ENCODE measurements at regions not wholly inside any gene's neighbourhood (a gene's known extent, or its start where the extent isn't known, plus 50 kb on each side); places are given as distances from the start of the nearest gene placed in this dataset.
"Not testable (repeated sequence)": the region's sequence is repeated elsewhere in the genome, so short reads cannot be mapped to it uniquely, and the experiment has no call there.

GRCh38 chr2:221948076-221948475, 350.7 kb downstream of the PAX3 start (continued):
- TF ChIP-seq USF1 (IDR thresholded peaks at IDR 0.05; ENCODE audit: borderline replicate concordance, low read depth) (no peak), NFIC (IDR thresholded peaks at IDR 0.05; ENCODE audit: borderline replicate concordance) (no peak), IRF3 (IDR thresholded peaks at IDR 0.05; ENCODE audit: low read depth, low read length) (no peak)

DNA sequence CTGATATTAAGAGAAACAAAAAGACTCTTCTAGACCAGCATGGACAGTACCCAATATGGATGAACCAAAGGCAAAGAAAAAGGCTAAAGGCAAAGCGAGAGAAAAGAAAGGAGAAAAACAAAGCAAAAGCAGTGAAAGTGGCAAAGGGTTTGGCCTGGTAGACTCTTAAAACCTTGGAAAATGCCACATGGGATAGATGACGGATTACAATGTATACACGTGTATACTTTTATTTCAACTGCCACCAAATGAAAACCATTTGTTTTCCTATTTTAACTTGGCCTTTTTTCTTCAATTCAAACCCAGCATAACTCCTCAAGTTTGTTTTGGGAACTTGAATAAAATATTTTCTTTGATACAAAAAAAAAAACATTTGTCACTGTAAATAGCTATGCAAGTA, 354.3 kb downstream of the PAX3 start:
- H3K4me3 ChIP-seq (ENCODE audit: low read depth in 2 of 2, low read length in 1 of 2); H3F3A ChIP-seq (replicated peaks; ENCODE audit: insufficient read depth); H3K79me2 ChIP-seq (ENCODE audit: insufficient read depth); CTCF ChIA-PET; H3K9ac ChIP-seq; POLR2A ChIA-PET; H3K4me2 ChIP-seq; H4K20me1 ChIP-seq (ENCODE audit: insufficient read depth); H3K9me3 ChIP-seq; H3K9me2 ChIP-seq; H3K36me3 ChIP-seq (replicated peaks in 1 of 2; ENCODE audit: control insufficient read depth in 1 of 2, insufficient read depth in 2 of 2, low read length in 1 of 2); H3K4me1 ChIP-seq (ENCODE audit: control insufficient read depth in 1 of 2, insufficient read depth in 2 of 2, low read depth in 1 of 2, low read length in 1 of 2); DNase-seq; H3K27ac ChIP-seq (ENCODE audit: low read depth in 2 of 2, low read length in 1 of 2); H3K27me3 ChIP-seq (ENCODE audit: insufficient read depth); H2AFZ ChIP-seq (ENCODE audit: low read depth): not testable (repeated sequence)
- WGBS (ENCODE audit: low lambda C conversion rate) = 23% methylated on average over 3 of the region's 3 CpGs

DNA sequence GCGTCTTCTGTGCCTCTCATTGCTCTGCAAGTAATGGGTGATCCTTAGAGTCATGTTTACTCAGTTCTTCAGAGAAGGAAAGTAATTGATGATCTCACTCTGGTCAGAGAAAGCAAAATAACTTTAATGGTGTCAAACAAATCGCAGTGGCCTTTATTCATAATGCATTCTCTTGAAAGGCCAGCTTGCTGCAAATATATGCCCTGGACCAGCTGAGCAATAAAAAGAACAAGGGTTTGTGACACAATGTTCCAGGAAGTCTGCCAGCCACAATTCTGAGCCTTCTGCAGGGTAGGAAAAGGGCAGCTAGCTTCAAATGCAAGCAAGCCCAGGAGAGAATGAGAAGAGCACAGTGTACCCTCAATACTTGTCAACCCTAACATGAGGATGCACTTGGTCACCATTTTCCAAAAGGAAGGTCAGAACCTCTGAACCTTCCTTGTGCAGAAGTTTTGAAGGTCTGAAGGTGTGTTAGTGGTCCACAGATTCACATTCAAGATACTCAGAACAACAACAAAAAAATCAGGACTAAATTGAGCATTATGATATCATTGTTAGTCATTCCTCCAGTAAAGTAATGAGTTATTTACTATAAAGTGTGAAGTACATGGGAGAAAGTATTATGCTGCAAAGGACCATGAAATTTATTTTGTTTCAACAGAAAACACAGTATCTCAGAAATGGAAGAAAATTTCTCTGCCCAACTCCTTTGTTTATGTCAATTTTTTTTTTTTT, 355.6 kb downstream of the PAX3 start:
- Histone ChIP-seq H3K4me2 (no peak overlapping the region), H3K27ac (ENCODE audit: low read depth in 2 of 2, low read length in 1 of 2) (no peak overlapping the region)
- DNase-seq = no peak

GRCh38 chr2:221931251-221931991, 359.3 kb upstream of the EPHA4 start:
- Histone ChIP-seq H3K9me3 (no peaks in the 10 kb centered on the region), H3K27me3 (ENCODE audit: insufficient read depth) (no peaks in the 10 kb centered on the region), H4K20me1 (ENCODE audit: insufficient read depth) (no peaks in the 10 kb centered on the region), H2AFZ (ENCODE audit: low read depth) (no peak overlapping the region), H3F3A (replicated peaks; ENCODE audit: insufficient read depth) (no peaks in the 10 kb centered on the region), H3K27ac (ENCODE audit: low read depth in 2 of 2, low read length in 1 of 2) (no peak overlapping the region), H3K4me1 (ENCODE audit: control insufficient read depth in 1 of 2, insufficient read depth in 2 of 2, low read depth in 1 of 2, low read length in 1 of 2) (no peaks in the 10 kb centered on the region), H3K9me2 (no peaks in the 10 kb centered on the region), H3K4me3 (ENCODE audit: low read depth in 2 of 2, low read length in 1 of 2) (no peak overlapping the region), H3K4me2 (no peak overlapping the region), H3K9ac (no peak overlapping the region), H3K79me2 (ENCODE audit: insufficient read depth) (no peaks in the 10 kb centered on the region), H3K36me3 (replicated peaks in 1 of 2; ENCODE audit: control insufficient read depth in 1 of 2, insufficient read depth in 2 of 2, low read length in 1 of 2) (no peaks in the 10 kb centered on the region)
- no peak for DNase-seq
- ChIA-PET POLR2A (no interaction called here), CTCF (no interaction called here)
- whole genome bisulfite sequencing (ENCODE audit: low lambda C conversion rate) = 39% methylated on average over 6 of the region's 6 CpGs
- TF ChIP-seq CHD2 (IDR thresholded peaks at IDR 0.05; ENCODE audit: low read length, partially characterized antibody) (no peak), EP300 (IDR thresholded peaks at IDR 0.05; ENCODE audit: borderline replicate concordance in 1 of 2, low read depth in 1 of 2, low read length in 1 of 2) (no peak), RAD21 (IDR thresholded peaks at IDR 0.05; ENCODE audit: low read length) (no peak), MAX (IDR thresholded peaks at IDR 0.05; ENCODE audit: low read depth) (no peak), FOXJ3 (CRISPR knock-in tag; IDR thresholded peaks at IDR 0.05) (no peak), EZH2phosphoT487 (IDR thresholded peaks at IDR 0.05; ENCODE audit: borderline replicate concordance, low read depth) (no peak), ZBTB33 (IDR thresholded peaks at IDR 0.05; ENCODE audit: borderline replicate concordance, low read depth) (no peak), TAF1 (IDR thresholded peaks at IDR 0.05; ENCODE audit: borderline replicate concordance, low read depth, low read length) (no peak), USF2 (IDR thresholded peaks at IDR 0.05; ENCODE audit: borderline replicate concordance, low read depth, low read length) (no peak)

More for the DNA sequence above, 355.6 kb downstream of the PAX3 start:
- H3K27me3 ChIP-seq (ENCODE audit: insufficient read depth) = no peaks in the 10 kb centered on the region
- no peaks in the 10 kb centered on the region for H4K20me1 ChIP-seq (ENCODE audit: insufficient read depth)
- H3K9me3 ChIP-seq = no peaks in the 10 kb centered on the region
- no peaks in the 10 kb centered on the region for H3K4me1 ChIP-seq (ENCODE audit: control insufficient read depth in 1 of 2, insufficient read depth in 2 of 2, low read depth in 1 of 2, low read length in 1 of 2)
- H3K4me3 ChIP-seq (ENCODE audit: low read depth in 2 of 2, low read length in 1 of 2) = no peak overlapping the region
- H3F3A ChIP-seq (replicated peaks; ENCODE audit: insufficient read depth) = no peaks in the 10 kb centered on the region
- TF ChIP-seq JUND (IDR thresholded peaks at IDR 0.05) (no peak), CHD2 (IDR thresholded peaks at IDR 0.05; ENCODE audit: low read length, partially characterized antibody) (no peak)
- H2AFZ ChIP-seq (ENCODE audit: low read depth) = no peak overlapping the region
- no peaks in the 10 kb centered on the region for H3K9me2 ChIP-seq
- no peaks in the 10 kb centered on the region for H3K36me3 ChIP-seq (replicated peaks in 1 of 2; ENCODE audit: control insufficient read depth in 1 of 2, insufficient read depth in 2 of 2, low read length in 1 of 2)
- H3K79me2 ChIP-seq (ENCODE audit: insufficient read depth) = no peaks in the 10 kb centered on the region
- WGBS (ENCODE audit: low lambda C conversion rate) = 0% methylated on average over 2 of the region's 2 CpGs
- ChIA-PET CTCF (no interaction called here), POLR2A (no interaction called here)
- H3K9ac ChIP-seq = no peak overlapping the region
